Prostate gland (tissue), 2 donors: ENCODE measurements at regions not wholly inside any gene's neighbourhood (a gene's known extent, or its start where the extent isn't known, plus 50 kb on each side); places are given as distances from the start of the nearest gene placed in this dataset.
"Not testable (repeated sequence)": the region's sequence is repeated elsewhere in the genome, so short reads cannot be mapped to it uniquely, and the experiment has no call there.

Experiments used
- CTCF ChIP-seq, 4 experiments: fragments of 200-600 bp in 2 of 4; fragments of 450-650 bp in 2 of 4; sonication (generic) in 2 of 4; IDR thresholded peaks; 1 replicate in 3 of 4; 2 replicates in 1 of 4; pipeline ENCODE4 v1.5.1; 2016 to 2019; ENCODE audit warnings: antibody characterized with exemption in 4 of 4, mild to moderate bottlenecking in 2 of 4, moderate library complexity in 2 of 4
- POLR2A ChIP-seq: fragments of 450-650 bp; IDR thresholded peaks from one replicate; pipeline ENCODE4 v1.6.1; 2016; ENCODE audit warnings: antibody characterized with exemption, mild to moderate bottlenecking
- POLR2AphosphoS5 ChIP-seq: sonication (generic); formaldehyde crosslinking; IDR thresholded peaks from one replicate; pipeline ENCODE4 v1.6.1; 2017; ENCODE audit warnings: antibody characterized with exemption

GRCh38 chr7:6939126-6939525, 113.1 kb upstream of the CCZ1B start:
- not testable (repeated sequence) for TF ChIP-seq CTCF (IDR thresholded peaks at IDR 0.05); POLR2A; POLR2AphosphoS5
